Neural progenitor cell (in vitro differentiated cells): ENCODE measurements at regions not wholly inside any gene's neighbourhood (a gene's known extent, or its start where the extent isn't known, plus 50 kb on each side); places are given as distances from the start of the nearest gene placed in this dataset.
A peak's percentile ranks its signal among the peaks of the same experiment; 100 is the strongest.

Source experiments
- DNase-seq: peaks from one replicate; pipeline ENCODE4 v3.0.0-alpha.2; 2016; ENCODE audit warnings: low spot score
- H2AFZ ChIP-seq: fragments of 200-600 bp; sonication (generic); replicated peaks from 2 replicates; pipeline ENCODE4 v1.6.1; 2016; ENCODE audit warnings: antibody characterized with exemption
- H3F3A ChIP-seq: fragments of 200-600 bp; sonication (generic); 2 replicates; pipeline ENCODE4 v1.6.1; 2016; ENCODE audit warnings: antibody characterized with exemption, low read depth
- H3K27ac ChIP-seq: fragments of 200-600 bp; sonication (generic); 2 replicates; pipeline ENCODE4 v1.5.1; 2016; ENCODE audit warnings: mild to moderate bottlenecking
- H3K27me3 ChIP-seq: fragments of 200-600 bp; sonication (generic); 2 replicates; pipeline ENCODE4 v1.6.1; 2016; ENCODE audit warnings: mild to moderate bottlenecking, moderate library complexity
- H3K36me3 ChIP-seq: fragments of 200-600 bp; sonication (generic); 2 replicates; pipeline ENCODE4 v1.5.1; 2016
- H3K4me1 ChIP-seq: fragments of 200-600 bp; sonication (generic); 2 replicates; pipeline ENCODE4 v1.6.1; 2016; ENCODE audit warnings: mixed run types
- H3K4me2 ChIP-seq: fragments of 200-600 bp; sonication (generic); 2 replicates; pipeline ENCODE4 v1.6.1; 2016
- H3K4me3 ChIP-seq: fragments of 200-600 bp; sonication (generic); 2 replicates; pipeline ENCODE4 v1.5.1; 2016
- H3K79me2 ChIP-seq: fragments of 200-600 bp; sonication (generic); 2 replicates; pipeline ENCODE4 v1.6.1; 2016; ENCODE audit warnings: low read depth
- H3K9ac ChIP-seq: fragments of 200-600 bp; sonication (generic); 2 replicates; pipeline ENCODE4 v1.6.1; 2016
- H3K9me3 ChIP-seq: fragments of 200-600 bp; sonication (generic); 2 replicates; pipeline ENCODE4 v1.5.1; 2016; ENCODE audit warnings: low read depth
- H4K20me1 ChIP-seq: fragments of 200-600 bp; sonication (generic); 2 replicates; pipeline ENCODE4 v1.6.1; 2016; ENCODE audit warnings: low read depth
- H3K27ac Mint-ChIP-seq: 3 replicates; pipeline ENCODE4 v1.8.0; 2021; ENCODE audit warnings: mixed read lengths
- H3K27me3 Mint-ChIP-seq: 2 replicates; pipeline ENCODE4 v1.8.0; 2022; ENCODE audit warnings: low read depth, mild to moderate bottlenecking, inconsistent platforms, moderate library complexity, mixed read lengths; ENCODE audit not compliant: insufficient read depth
- H3K36me3 Mint-ChIP-seq: 3 replicates; pipeline ENCODE4 v1.8.0; 2021; ENCODE audit warnings: mixed read lengths
- H3K4me1 Mint-ChIP-seq: 3 replicates; pipeline ENCODE4 v1.8.0; 2021; ENCODE audit warnings: mixed read lengths
- H3K4me3 Mint-ChIP-seq: 3 replicates; pipeline ENCODE4 v1.8.0; 2021; ENCODE audit warnings: mild to moderate bottlenecking, moderate library complexity, mixed read lengths
- H3K9me3 Mint-ChIP-seq: 3 replicates; pipeline ENCODE4 v1.8.0; 2020; ENCODE audit warnings: mixed read lengths
- CTCF ChIP-seq: fragments of 200-600 bp; sonication (generic); IDR thresholded peaks from 2 replicates; pipeline ENCODE4 v1.5.1; 2017; ENCODE audit warnings: antibody characterized with exemption, mild to moderate bottlenecking
- EZH2 ChIP-seq: fragments of 200-600 bp; sonication (generic); IDR thresholded peaks from 2 replicates; pipeline ENCODE4 v1.6.1; 2017; ENCODE audit warnings: antibody characterized with exemption, mild to moderate bottlenecking, moderate library complexity
- EZH2phosphoT487 ChIP-seq: fragments of 200-600 bp; sonication (generic); IDR thresholded peaks from 2 replicates; pipeline ENCODE4 v1.6.1; 2017; ENCODE audit warnings: antibody characterized with exemption

- H4K20me1 ChIP-seq = no peaks in the 10 kb centered on the region
- H3K4me3 ChIP-seq = no peak overlapping the region
- no peak overlapping the region for H3K27ac ChIP-seq
- no peak overlapping the region for H3K4me2 ChIP-seq
- Mint-ChIP-seq H3K36me3 (no peaks in the 10 kb centered on the region), H3K4me1 (peaks cover 5% of the 10 kb centered on the region), H3K27me3 (no peaks in the 10 kb centered on the region), H3K9me3 (peaks cover 2% of the 10 kb centered on the region), H3K27ac (peak overlapping the region; percentile 43), H3K4me3 (no peak overlapping the region)
- no peaks in the 10 kb centered on the region for H3K79me2 ChIP-seq
- H2AFZ ChIP-seq = no peak overlapping the region
- no peaks in the 10 kb centered on the region for H3K9me3 ChIP-seq
- no peaks in the 10 kb centered on the region for H3K36me3 ChIP-seq
- H3F3A ChIP-seq = no peaks in the 10 kb centered on the region
- H3K27me3 ChIP-seq = no peaks in the 10 kb centered on the region
- no peak for TF ChIP-seq EZH2
- H3K9ac ChIP-seq = no peak overlapping the region
- no peak for DNase-seq
- no peaks in the 10 kb centered on the region for H3K4me1 ChIP-seq
Measured at GRCh38 chr11:33532720-33533385, 167.8 kb downstream of the C11orf91 start.

- Histone ChIP-seq H4K20me1 (no peaks in the 10 kb centered on the region), H2AFZ (no peak overlapping the region), H3K9me3 (no peaks in the 10 kb centered on the region), H3F3A (no peaks in the 10 kb centered on the region), H3K4me3 (no peak overlapping the region), H3K79me2 (no peaks in the 10 kb centered on the region), H3K9ac (no peak overlapping the region), H3K36me3 (no peaks in the 10 kb centered on the region), H3K4me1 (no peaks in the 10 kb centered on the region), H3K27me3 (no peaks in the 10 kb centered on the region), H3K27ac (no peak overlapping the region), H3K4me2 (no peak overlapping the region)
- H3K4me1 Mint-ChIP-seq = peaks cover 5% of the 10 kb centered on the region
- no peaks in the 10 kb centered on the region for H3K27me3 Mint-ChIP-seq
- DNase-seq = no peak
- H3K36me3 Mint-ChIP-seq = no peaks in the 10 kb centered on the region
- H3K9me3 Mint-ChIP-seq = peaks cover 6% of the 10 kb centered on the region
- no peak overlapping the region for H3K4me3 Mint-ChIP-seq
- TF ChIP-seq CTCF (no peak), EZH2phosphoT487 (no peak), EZH2 (no peak)
- H3K27ac Mint-ChIP-seq = no peak overlapping the region
Measured at GRCh38 chr11:33532257-33532656, 168.4 kb downstream of the C11orf91 start.

- H3F3A ChIP-seq = no peaks in the 10 kb centered on the region
- H3K36me3 ChIP-seq = no peaks in the 10 kb centered on the region
- H3K4me2 ChIP-seq = no peak overlapping the region
- no peaks in the 10 kb centered on the region for H3K9me3 ChIP-seq
- no peaks in the 10 kb centered on the region for H3K79me2 ChIP-seq
- Mint-ChIP-seq H3K4me1 (peaks cover 5% of the 10 kb centered on the region), H3K27me3 (no peaks in the 10 kb centered on the region), H3K4me3 (no peak overlapping the region), H3K27ac (no peak overlapping the region), H3K36me3 (no peaks in the 10 kb centered on the region), H3K9me3 (peaks cover 11% of the 10 kb centered on the region)
- no peak for DNase-seq
- TF ChIP-seq EZH2 = no peak
- TF ChIP-seq EZH2phosphoT487 = no peak
- no peak for TF ChIP-seq CTCF
- H3K27ac ChIP-seq = no peak overlapping the region
- H3K4me1 ChIP-seq = no peaks in the 10 kb centered on the region
- H3K4me3 ChIP-seq = no peak overlapping the region
- no peak overlapping the region for H2AFZ ChIP-seq
- no peak overlapping the region for H3K9ac ChIP-seq
- H4K20me1 ChIP-seq = no peaks in the 10 kb centered on the region
- no peaks in the 10 kb centered on the region for H3K27me3 ChIP-seq
Measured at GRCh38 chr11:33531743-33532181, 168.9 kb downstream of the C11orf91 start.

DNA sequence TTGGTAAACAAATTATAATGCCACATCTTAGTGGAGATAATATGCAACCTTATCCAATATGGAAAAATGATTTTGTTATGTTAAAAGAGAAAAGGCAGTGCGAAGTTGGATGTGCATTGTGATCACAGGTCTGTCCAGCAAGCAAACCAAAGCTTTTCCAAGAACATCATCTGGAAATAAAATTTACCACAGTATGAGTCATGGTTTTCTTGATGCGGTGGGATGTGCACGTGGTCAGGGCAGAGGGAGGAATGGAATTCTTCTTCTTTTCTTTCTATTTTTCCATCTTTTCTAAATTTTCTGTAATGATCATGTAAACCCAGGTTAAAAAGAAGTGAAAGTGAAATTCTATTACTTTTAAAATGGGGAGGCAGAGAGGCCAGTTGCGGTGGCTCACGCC lies 169.8 kb downstream of the C11orf91 start:
- Histone ChIP-seq H3K36me3 (no peaks in the 10 kb centered on the region), H3K4me2 (no peak overlapping the region), H3K79me2 (no peaks in the 10 kb centered on the region), H4K20me1 (no peaks in the 10 kb centered on the region), H3K9ac (no peak overlapping the region), H3K27me3 (no peaks in the 10 kb centered on the region), H3F3A (no peaks in the 10 kb centered on the region), H2AFZ (no peak overlapping the region), H3K9me3 (no peaks in the 10 kb centered on the region), H3K4me3 (no peak overlapping the region), H3K27ac (no peak overlapping the region), H3K4me1 (no peaks in the 10 kb centered on the region)
- TF ChIP-seq EZH2phosphoT487 (no peak), EZH2 (no peak), CTCF (no peak)
- H3K27me3 Mint-ChIP-seq = no peaks in the 10 kb centered on the region
- no peak overlapping the region for H3K27ac Mint-ChIP-seq
- DNase-seq = no peak
- no peaks in the 10 kb centered on the region for H3K36me3 Mint-ChIP-seq
- H3K4me1 Mint-ChIP-seq = peaks cover 5% of the 10 kb centered on the region
- no peak overlapping the region for H3K4me3 Mint-ChIP-seq
- peaks cover 15% of the 10 kb centered on the region for H3K9me3 Mint-ChIP-seq
